ENCODE measurements at regions not wholly inside any gene's neighbourhood (a gene's known extent, or its start where the extent isn't known, plus 50 kb on each side); places are given as distances from the start of the nearest gene placed in this dataset.
"Not testable (repeated sequence)": the region's sequence is repeated elsewhere in the genome, so short reads cannot be mapped to it uniquely, and the experiment has no call there.

DNA sequence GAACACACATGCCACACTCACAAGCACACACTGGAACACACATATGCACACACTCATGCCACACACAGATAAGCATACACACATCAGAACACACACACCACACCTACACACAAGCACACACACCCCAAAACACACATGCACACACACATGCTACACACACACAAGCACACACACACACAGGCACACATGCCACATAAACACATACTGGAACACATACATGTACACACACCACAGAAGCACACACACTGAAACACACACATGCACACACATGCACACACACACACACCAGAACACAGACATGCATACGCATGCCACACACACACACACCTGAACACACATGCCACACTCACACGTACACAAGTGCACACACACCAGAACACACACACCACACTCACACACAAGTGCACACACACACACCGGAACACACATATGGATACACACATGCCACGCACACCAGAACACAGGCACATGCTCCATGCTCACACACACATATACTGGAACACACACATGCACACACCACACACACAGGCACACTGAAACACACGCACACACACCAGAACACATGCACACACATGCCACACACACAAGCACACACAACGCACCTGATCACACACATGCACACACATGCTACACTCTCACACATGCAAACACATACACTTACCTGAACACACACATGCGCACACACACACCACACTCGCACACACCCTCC is 78.0 kb upstream of the IRX4 start:
- DNase-seq (ENCODE audit: low read depth in 2 of 2), result no peak

DNA sequence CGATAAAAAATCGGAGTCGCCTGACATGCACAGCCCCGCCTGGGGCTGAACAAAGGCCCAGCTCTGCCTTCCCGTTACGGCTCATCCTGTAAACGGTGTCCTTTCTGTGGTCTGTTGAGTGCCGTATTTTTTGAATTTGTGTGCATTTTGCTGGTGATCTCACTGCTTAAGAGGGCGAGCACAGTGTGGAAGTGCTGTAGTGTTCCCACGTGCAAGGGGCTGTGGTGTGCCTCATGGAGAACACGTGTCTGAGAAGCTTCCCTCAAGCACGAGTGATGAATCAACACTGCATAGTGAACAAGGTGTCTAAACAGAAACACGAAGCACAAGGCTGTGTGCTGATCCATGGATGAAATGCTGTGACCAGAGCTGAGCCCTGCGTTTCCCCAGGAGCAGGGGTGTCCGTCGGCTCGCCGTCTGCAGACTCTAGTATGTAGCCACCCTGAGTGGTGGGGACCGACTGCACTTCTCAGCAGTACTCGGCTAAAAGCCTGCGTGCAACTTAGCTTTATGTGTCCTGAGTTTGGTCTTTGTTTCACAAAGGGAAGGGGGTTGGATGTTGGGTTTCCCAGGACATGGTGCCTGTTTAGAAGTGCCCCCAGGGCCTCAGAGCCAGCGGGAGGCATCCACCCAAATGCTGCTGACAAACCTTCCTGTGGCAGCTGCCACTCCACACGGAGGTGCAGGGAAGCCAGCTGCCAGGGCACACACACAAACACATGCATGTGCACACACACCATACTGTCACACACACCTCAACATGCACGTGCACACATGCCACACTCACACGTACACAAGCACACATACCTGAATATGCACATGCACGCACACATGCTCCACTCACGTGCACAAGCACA is 77.2 kb upstream of the IRX4 start:
- no peak for DNase-seq (ENCODE audit: low read depth in 2 of 2)

DNA sequence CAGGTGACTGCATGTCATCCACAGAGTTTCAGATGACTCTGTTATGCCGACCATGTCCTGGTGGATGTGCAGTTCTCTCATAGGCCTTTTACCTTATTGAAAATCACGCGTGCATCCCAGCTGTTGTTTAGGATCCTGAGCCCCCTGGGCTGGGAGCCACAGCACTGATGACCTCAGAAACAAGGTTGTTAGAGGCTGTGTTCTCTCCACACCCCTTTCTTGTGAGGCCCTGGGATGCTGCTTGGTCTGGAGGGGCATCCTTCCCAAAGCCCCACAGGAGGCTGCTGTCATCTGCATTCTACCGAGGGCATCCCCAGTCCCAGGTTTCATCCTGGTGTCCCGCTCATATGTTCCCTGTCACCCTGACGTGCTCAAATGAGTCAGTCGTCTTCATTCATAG is 76.5 kb upstream of the IRX4 start:
- DNase-seq (ENCODE audit: low read depth in 2 of 2), result no peak

DNA sequence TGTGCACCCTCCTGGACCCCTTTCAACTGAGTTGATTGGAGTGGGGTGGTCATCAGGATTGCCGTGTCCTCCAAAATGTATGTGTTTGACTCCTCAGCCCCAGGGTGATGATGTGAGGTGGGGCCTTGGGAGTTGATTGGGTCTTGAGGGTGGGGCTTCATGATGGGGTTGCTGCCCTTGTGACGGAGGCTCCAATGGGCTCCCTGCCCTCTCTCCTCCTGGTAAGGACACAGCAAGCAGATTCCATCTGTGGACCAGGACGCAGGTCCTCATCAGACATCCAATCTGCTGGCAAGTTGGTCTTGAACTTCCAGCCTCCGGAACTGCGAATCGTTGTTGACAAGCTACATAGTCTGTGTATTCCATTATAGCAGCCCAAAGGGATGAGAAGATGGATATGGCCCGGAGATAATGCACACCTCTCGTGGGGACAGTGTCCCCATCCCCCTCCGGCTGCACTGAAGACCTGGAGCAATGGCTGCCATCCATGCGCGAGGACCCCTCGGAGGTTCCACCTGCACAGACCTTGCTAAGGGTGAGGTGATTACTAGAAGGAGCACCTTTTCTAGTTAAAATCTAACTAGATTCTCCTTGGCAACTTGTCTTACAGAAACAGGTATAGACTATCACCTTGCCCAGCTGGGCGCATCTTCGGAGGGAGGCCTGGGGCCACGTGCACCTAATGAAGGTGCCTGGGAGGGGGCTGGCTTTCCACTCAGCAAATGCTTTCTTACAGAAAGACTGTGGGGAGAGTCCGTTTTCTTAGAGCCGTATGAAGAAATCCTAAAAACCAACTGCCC is 75.7 kb upstream of the IRX4 start:
- DNase-seq (ENCODE audit: low read depth in 2 of 2), result no peak

DNA sequence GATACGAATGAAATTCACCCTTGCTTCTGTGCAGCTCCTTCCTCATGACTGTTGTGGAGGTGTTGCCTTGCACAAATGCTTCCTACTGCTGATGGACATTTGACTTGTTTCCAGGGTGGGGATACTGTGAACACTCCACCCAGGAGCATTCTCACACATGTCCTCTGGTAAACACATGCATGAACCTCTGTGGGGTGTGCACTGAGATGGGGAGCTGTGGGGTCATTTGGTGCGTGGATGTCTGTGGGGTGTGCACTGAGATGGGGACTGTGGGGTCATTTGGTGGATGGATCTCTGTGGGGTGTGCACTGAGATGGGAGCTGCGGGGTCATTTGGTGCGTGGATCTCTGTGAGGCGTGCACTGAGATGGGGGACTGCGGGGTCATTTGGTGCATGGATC is 72.9 kb upstream of the IRX4 start:
- DNase-seq (ENCODE audit: low read depth in 2 of 2), result no peak

DNA sequence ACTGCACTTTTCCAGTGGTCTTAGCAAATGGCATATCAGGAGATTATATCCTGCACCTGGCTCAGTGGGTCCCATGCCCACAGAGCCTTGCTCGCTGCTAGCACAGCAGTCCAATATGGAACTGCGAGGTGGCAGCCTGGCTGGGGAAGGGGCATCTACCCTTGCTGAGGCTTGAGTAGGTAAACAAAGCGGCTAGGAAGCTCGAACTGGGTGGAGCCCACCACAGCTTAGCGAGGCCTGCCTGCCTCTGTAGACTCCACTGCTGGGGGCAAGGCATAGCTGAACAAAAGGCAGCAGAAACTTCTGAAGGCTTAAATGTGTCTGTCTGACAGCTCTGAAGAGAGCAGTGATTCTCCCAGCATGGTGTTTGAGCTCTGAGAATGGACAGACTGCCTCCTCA is 71.0 kb upstream of the IRX4 start:
- not testable (repeated sequence) for DNase-seq (ENCODE audit: low read depth in 2 of 2)

DNA sequence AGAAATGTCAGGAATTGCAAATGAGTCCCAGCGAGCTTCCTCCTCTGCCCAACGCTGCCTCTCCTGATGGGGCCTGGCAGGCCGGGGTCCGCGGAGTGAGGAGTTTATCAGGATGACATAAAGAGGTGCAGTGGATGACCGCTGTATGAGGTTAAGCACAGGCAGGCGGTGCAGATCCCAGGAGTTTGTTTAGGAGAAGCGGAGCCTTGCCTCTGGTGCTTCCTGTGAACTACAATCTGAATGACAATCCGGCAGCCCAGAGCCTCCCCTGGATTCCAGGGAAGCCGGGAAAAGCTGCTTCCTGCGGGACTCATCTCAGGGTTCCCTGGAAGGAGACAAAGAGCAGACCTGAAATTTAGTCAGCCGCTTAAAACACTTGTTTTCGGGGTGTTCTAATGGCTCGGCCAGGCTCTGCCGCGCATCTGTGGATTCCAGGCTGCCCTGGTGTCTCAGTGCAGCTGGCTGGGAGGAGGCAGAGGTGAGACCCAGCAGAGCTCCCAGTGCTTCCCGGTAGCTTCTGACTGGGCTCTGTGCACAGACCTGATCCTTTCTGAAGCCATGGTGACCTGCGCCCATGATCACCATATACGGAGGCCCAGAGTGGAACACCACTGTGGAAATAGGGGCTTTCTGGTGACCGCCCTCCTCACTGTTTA is 69.8 kb upstream of the IRX4 start:
- DNase-seq (ENCODE audit: low read depth in 2 of 2), result no peak

DNA sequence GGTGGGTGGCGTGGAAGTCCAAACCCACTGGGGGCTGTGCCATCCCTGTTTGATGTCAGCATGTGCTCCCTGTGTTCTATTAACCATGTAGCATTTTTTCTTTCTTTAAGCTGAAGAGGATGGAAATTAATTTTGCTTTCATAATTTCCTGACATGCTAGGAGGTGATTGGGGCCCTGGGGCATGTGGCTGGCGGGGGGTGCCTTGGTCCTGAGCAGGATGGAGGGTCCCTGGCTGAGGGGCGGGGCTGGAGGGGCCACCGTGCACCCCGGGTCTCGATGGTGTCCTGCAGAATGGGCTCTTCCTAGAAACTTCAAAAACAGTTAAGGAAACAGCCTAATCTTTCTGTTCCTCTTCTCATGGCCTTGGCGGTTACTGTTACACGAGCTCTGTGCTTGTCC is 69.3 kb upstream of the IRX4 start:
- DNase-seq (ENCODE audit: low read depth in 2 of 2), result no peak

DNA sequence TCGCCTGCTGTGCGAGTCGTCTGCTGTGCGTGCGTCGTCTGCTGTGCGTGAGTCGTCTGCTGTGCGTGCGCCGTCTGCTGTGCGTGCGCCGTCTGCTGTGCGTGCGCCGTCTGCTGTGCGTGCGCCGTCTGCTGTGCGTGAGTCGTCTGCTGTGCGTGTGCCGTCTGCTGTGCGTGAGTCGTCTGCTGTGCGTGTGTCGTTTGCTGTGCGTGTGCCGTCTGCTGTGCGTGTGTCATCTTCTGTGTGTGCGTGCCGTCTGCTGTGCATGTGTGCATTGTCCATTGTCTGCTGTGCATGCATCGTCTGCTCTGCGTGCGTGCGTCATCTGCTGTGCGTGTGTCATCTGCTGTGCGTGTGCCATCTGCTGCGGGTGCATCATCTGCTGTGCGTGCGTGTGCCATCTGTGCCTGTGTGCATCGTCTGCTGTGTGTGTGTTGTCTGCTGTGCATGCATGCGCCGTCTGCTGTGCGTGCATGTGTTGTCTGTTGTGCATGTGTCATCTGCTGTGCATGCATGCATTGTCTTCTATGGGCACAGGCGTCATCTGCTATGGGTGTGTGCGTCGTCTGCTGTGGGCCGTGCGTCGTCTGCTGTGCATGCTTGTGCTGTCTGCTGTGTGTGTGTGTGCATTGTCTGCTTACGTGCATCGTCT is 68.6 kb upstream of the IRX4 start:
- DNase-seq (ENCODE audit: low read depth in 2 of 2), result no peak

DNA sequence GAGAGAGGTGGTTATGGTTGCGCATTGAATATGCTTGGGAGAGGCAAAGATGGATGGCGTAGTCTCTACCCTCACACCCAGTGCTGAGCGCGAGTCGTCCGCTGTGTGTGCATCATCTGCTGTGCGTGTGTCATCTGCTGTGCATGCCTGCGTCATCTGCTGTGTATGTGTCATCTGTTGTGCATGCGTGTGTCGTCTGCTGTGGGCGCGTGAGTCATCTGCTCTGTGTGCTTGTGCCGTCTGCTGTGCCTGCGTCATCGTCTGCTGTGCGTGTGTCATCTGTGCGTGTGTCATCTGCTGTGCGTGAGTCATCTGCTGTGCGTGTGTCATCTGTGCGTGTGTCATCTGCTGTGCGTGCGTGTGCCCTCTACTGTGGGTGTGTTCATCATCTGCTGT is 68.0 kb upstream of the IRX4 start:
- peak in 1 of 2 donors; percentile 2 for DNase-seq (ENCODE audit: low read depth in 2 of 2)

DNA sequence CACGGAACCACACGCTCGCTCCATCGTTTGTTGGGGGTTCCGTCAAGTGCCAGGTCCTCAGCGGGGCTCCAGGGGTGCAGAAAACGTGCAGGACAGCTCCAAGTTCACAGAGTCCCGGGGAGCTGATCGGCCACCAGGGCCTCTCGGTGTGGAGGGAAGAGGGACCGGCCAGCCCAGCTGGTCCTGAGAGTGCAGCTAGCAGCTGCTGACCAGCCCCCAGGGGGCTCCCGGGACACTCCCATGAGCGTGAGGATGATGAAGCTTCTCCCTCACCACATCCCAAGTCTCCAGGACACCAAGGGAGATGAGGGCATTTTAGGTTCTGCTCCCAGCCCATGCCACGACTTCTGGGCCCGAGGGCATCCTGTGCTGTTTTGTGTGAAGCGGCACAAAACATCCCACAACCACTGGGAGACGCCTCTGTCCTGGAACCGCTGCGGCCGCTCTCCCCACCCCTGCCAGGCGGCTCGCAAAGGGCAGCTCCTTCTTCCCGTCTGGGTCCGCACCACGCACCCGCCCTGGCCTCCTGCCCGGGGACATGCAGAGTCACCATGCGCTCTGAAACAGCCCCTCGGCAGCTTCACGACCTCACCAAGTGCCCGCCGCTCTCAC is 67.5 kb upstream of the IRX4 start:
- no peak for DNase-seq (ENCODE audit: low read depth in 2 of 2)

DNA sequence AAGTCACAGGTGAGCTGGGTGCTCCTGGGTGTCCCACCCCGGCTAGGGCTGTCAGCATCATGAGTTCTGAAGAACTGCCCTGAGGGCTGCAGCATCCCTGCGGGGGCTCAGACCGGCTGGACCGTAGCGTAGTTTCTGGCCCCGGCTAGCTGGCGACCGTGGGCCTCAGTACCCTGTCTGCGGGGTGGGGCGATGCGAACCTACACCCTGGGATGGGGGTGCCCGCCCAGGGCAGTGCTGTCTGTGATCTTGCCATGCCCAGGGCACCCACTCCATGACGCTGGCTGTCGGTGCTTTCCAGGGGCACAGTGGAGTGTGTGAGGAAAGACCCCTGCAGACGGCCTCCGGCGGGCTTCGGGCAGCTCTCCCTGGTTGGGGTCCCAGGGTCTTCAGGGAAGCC is 66.5 kb upstream of the IRX4 start:
- DNase-seq (ENCODE audit: low read depth in 2 of 2), result no peak

DNA sequence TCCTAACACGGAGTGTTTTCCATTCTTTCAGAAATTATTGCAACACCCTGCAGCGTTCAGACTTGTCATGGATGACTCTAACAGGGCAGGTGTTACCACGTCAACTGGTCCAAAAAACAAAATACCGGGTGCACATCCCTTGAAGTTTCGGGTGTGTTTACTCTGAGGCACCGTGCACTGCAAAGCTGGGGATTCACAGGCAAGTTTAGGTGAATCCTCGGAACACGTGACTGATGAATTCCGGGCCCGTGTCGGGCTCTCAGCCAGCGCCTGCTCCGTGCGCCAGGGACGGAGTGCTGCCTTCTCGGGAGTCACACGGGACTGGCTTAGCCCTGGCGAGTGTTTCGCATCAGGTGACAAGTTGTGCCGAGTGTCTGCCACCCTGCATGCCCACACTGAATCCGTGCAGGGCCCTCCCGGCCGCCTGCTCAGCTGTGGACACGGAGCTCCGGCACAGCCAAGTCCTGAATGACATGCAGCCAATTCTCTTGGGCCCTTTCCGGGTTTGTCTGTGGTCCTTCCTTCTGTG is 66.0 kb upstream of the IRX4 start:
- DNase-seq (ENCODE audit: low read depth in 2 of 2), result no peak

DNA sequence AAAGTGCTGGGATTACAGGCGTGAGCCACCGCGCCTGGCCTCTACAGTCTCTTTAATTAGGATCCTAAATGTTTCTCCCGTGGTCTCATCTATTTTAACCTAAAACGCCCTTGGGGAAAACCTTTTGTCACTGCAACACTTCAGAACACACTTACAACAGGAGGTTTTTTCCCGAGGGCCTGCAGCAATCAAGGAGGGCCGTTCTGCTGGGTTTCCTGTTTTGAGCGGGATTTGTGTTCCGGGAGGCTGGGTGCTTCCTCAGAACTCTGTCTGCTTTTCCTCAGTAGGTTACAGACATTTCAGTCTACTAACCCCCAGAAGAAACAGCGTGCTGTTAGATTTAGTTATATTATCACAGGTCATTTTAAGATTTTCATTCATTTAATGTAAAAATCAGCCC is 65.4 kb upstream of the IRX4 start:
- no peak for DNase-seq (ENCODE audit: low read depth in 2 of 2)

DNA sequence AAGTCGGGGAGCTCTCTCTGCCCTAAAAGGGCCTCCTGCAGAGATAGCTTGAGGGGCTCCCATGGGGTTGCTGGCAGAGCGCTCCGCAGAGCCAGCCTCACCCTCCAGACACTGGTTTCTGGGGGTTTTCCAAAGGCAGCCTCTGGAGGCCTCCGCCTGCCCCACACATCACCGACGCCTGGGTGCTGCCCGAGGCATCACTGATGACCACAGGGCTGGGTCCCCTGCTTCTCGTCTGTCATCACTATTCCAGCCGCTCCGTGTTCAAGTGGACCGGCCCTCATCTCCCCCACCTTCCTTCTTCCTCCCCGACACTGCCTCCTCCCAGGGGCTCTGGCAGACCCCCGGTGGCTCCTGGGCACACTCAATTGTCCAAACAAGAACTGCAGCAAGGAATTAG is 64.1 kb upstream of the IRX4 start:
- DNase-seq (ENCODE audit: low read depth in 2 of 2), result no peak

DNA sequence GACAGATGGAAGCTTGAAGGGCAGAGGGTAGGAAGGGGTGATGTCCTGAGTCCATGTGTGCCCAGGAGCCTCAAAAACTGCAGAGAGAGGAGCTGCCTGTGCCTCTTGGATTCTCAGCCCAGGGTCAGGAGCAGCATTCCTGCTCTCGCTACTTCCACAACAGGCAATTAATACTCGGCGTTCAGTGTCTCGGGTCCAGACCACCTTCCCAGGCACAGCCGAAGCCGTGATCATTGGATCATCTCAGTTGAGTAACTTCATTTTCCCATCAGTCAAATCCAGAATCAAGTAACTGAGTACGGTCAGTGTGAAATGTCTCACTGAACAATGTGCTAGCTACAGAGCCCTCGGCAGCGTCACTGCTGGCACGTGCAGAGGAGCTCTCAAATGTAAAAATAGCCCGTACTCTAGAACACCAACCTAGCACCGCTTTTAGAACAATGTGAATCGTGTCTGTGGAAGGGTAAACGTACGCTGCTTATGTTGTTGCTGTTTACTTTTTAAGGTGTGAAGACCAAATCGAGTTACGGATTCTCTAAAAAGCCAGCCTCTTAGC is 63.5 kb upstream of the IRX4 start:
- no peak for DNase-seq (ENCODE audit: low read depth in 2 of 2)

DNA sequence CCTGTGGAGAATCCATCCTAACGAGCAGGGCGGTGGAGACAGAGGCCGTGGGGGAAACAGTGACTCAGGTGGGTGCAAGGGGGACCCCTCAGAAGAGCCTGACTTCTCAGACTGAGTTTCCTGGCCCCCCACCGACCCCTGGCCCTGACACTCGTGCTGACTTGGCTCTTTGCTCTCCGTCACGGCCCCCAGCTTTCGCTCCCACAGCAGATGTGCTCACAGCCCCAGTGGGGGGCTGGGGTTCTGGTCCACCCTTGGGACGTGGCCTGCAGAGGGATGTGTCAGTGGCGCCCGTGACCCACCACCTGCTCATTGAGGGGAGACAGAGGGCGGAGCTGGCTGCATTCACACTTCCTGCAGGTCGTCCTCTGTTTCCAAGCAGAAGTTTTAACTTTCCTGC is 62.9 kb upstream of the IRX4 start:
- no peak for DNase-seq (ENCODE audit: low read depth in 2 of 2)

DNA sequence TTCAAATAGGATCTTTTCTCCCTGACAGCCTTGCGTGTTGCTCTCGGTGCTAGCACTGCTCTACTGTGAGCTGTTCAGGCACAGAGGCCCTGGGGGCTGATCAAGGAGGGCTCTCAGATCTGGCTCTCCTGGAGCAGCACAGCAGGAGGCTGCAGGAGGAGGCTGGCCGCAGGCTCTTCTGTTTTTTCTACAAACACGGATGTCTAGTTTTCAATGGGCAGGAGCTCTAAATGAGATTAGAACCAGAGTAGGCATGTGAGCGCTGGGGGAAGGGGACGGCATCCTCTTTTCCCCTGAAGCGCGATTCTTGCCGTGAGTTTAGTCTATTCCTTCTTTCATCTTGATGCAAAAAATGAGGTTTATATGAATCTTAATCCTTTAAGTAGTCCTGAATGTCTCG is 61.7 kb upstream of the IRX4 start:
- DNase-seq (ENCODE audit: low read depth in 2 of 2), result no peak

DNA sequence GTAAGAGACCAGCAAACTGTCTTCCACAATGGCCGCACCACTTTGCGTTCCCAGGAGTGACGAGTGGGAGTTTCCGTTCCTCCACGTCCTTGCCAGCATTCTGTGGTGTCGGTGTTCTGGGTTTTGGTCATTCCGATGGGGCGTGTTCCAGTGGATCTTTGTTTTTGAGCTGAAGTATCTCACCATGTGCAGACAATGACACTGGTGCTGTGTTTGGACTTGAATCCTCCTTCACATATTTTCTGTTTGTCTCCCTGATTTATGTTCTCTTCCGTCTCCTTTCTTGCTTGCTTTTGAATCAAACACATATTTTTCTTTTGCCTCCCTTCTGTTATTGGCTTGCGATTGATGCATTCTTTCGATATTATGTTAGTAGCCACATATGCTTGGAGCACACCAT is 60.8 kb upstream of the IRX4 start:
- no peak for DNase-seq (ENCODE audit: low read depth in 2 of 2)

DNA sequence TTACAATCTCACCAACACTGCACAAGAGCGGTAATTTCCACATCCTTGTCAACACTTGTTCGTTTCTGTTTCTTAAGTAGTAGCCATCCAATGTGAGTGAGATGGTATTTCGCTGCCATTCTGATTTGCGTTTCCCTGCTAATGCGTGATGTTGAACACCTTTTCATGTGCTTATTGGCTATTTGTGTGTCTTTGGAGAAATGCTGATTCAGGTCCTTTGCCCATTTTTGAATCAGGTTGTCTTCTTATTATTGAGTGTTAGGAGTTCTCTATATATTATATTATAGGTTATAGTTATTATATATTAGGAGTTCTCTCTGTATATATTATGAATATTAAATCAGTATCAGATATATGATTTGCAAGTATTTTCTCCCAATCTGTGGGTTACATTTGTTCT is 59.9 kb upstream of the IRX4 start:
- no peak for DNase-seq (ENCODE audit: low read depth in 2 of 2)

DNA sequence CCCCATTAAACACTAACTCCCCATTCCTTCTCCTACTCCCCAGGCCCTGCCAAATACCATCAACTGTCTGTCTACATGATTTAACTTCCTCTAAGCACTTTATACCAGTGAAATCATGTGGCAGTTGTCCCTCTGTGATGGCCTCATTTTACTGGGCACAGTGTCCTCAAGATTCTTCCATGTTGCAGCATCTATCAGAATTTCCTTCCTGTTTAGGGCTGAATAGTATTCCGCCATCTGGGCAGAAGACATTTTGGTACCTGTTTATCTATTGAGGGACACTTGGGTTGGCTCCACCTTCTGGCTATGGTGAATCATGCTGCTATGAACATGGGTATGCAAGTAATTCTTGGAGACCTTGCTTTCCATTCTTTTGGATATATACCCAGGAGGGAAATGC is 59.4 kb upstream of the IRX4 start:
- no peak for DNase-seq (ENCODE audit: low read depth in 2 of 2)

All from stimulated activated CD4-positive, alpha-beta T cell treated with anti-CD3 and anti-CD28 coated beads, Interleukin-4, amount 100 ng/mL, for 48 hours (primary cell).